ENCODE measurements at regions not wholly inside any gene's neighbourhood (a gene's known extent, or its start where the extent isn't known, plus 50 kb on each side); places are given as distances from the start of the nearest gene placed in this dataset.

- TF ChIP-seq CTCF (IDR thresholded peaks at IDR 0.05), result no peak
- TF ChIP-seq POLR2A (IDR thresholded peaks at IDR 0.05), result no peak
Observed at GRCh38 chr1:98480271-98480670, 181.2 kb upstream of the SNX7 start.
